SK-N-MC (cell line): ENCODE measurements at regions not wholly inside any gene's neighbourhood (a gene's known extent, or its start where the extent isn't known, plus 50 kb on each side); places are given as distances from the start of the nearest gene placed in this dataset.

Source experiments
- EZH2 ChIP-seq: fragments of 200-600 bp; sonication (generic); IDR thresholded peaks from one replicate; pipeline ENCODE4 v1.6.1; 2017; ENCODE audit warnings: antibody characterized with exemption
- FOXP2 ChIP-seq: optimal IDR thresholded peaks from 2 replicates; pipeline ENCODE3; 2011; ENCODE audit warnings: mild to moderate bottlenecking, moderate library complexity; ENCODE audit not compliant: insufficient read depth; ENCODE audit errors: extremely low read length, control extremely low read depth

- TF ChIP-seq FOXP2 (no peak), EZH2 (no peak)
Measured at GRCh38 chr5:68057191-68057590, 158.4 kb upstream of the PIK3R1 start.
